GM12878 (cell line): ENCODE measurements at regions not wholly inside any gene's neighbourhood (a gene's known extent, or its start where the extent isn't known, plus 50 kb on each side); places are given as distances from the start of the nearest gene placed in this dataset.

Experiments
- ATAC-seq: fragments of 200-7000 bp; cut with Tn5 transposase; 3 replicates; pipeline ENCODE4 v1.9.1; 2020; ENCODE audit warnings: mild to moderate bottlenecking, moderate library complexity
- BruUV-seq: library from RNA; stranded (reverse); fragments of 400-500 nt; replicated peaks from 2 replicates; lab custom pipeline; 2021; lab: Mats Ljungman, UMichigan
- CTCF ChIA-PET: fragments of 300-600 bp; sonication (Branson Sonifier 250); formaldehyde crosslinking; extraction: SDS; loops from one replicate; lab custom pipeline; 2021; ENCODE audit warnings: inconsistent platforms; lab: Yijun Ruan, JAX
- POLR2A ChIA-PET: fragments of 350-600 bp; formaldehyde crosslinking; extraction: SDS; loops from one replicate; lab custom pipeline; 2021; ENCODE audit warnings: inconsistent platforms; lab: Charles Lee
- RAD21 ChIA-PET: fragments of 300-600 bp; sonication (Branson Sonifier 250); formaldehyde crosslinking; loops from one replicate; lab custom pipeline; 2023; ENCODE audit warnings: antibody characterized with exemption; ENCODE audit not compliant: unreplicated experiment; lab: Charles Lee
- SMC1A ChIA-PET: fragments of 300-600 bp; sonication (Branson Sonifier 250); formaldehyde crosslinking; loops from one replicate; lab custom pipeline; 2023; ENCODE audit not compliant: unreplicated experiment, uncharacterized antibody; lab: Charles Lee
- DNase-seq: peaks from one replicate; pipeline ENCODE4 v3.0.0-alpha.2; 2011; ENCODE audit warnings: low read depth, low spot score
- FAIRE-seq: peaks from 3 replicates; lab custom pipeline; 2011; peaks lifted over from hg19 to GRCh38; lab: Jason Lieb, UNC
- H2AFZ ChIP-seq: 2 replicates; pipeline ENCODE4 v1.6.0; 2011; ENCODE audit warnings: low read depth, low read length, control low read depth; ENCODE audit not compliant: control insufficient read depth
- H3K27ac ChIP-seq: 2 replicates; pipeline ENCODE4 v1.5.1; 2011; ENCODE audit warnings: control low read depth; ENCODE audit not compliant: control insufficient read depth, insufficient read depth
- H3K27me3 ChIP-seq, 2 experiments: replicated peaks in 1 of 2; 2 replicates each; pipeline versions ENCODE4 v1.6.0 to v1.6.1; 2011; ENCODE audit warnings: low read length in 1 of 2; ENCODE audit not compliant: control insufficient read depth in 2 of 2, insufficient read depth in 2 of 2
- H3K36me3 ChIP-seq, 2 experiments: 2 replicates each; pipeline ENCODE4 v1.5.1; 2011; ENCODE audit warnings: low read length in 1 of 2; ENCODE audit not compliant: control insufficient read depth in 2 of 2, insufficient read depth in 2 of 2
- H3K4me1 ChIP-seq: 2 replicates; pipeline ENCODE4 v1.6.1; 2011; ENCODE audit warnings: mild to moderate bottlenecking, low read length, moderate library complexity, mixed read lengths; ENCODE audit not compliant: control insufficient read depth, insufficient read depth
- H3K4me2 ChIP-seq: 2 replicates; pipeline ENCODE4 v1.6.0; 2011; ENCODE audit warnings: control low read depth; ENCODE audit not compliant: control insufficient read depth, insufficient read depth
- H3K4me3 ChIP-seq: fragments of 200-600 bp; sonication (generic); 2 replicates; pipeline ENCODE4 v1.5.1; 2016
- H3K79me2 ChIP-seq: 2 replicates; pipeline ENCODE4 v1.6.0; 2011; ENCODE audit warnings: low read length; ENCODE audit not compliant: control insufficient read depth, insufficient read depth
- H3K9ac ChIP-seq: 2 replicates; pipeline ENCODE4 v1.8.0; 2011; ENCODE audit warnings: low read length, control low read depth, mixed read lengths; ENCODE audit not compliant: control insufficient read depth, insufficient read depth
- H3K9me3 ChIP-seq: replicated peaks from 3 replicates; pipeline ENCODE4 v1.5.1; 2011; ENCODE audit warnings: mild to moderate bottlenecking, low read length; ENCODE audit not compliant: control insufficient read depth, insufficient read depth
- H4K20me1 ChIP-seq: 2 replicates; pipeline ENCODE4 v1.6.0; 2011; ENCODE audit not compliant: control insufficient read depth, insufficient read depth
- ATF7 ChIP-seq: fragments of 450-650 bp; IDR thresholded peaks from 2 replicates; pipeline ENCODE4 v1.6.1; 2016; ENCODE audit warnings: low read depth, mild to moderate bottlenecking
- CBX3 ChIP-seq: fragments of 200-600 bp; sonication (generic); IDR thresholded peaks from 2 replicates; pipeline ENCODE4 v1.6.1; 2016; ENCODE audit warnings: low read depth, borderline replicate concordance
- HCFC1 ChIP-seq: fragments of 150-350 bp; IDR thresholded peaks from 2 replicates; pipeline ENCODE4 v1.6.1; 2014; ENCODE audit warnings: low read length
- MEF2A ChIP-seq: IDR thresholded peaks from 2 replicates; pipeline ENCODE4 v1.6.1; 2011; ENCODE audit warnings: low read depth, mild to moderate bottlenecking, low read length, moderate library complexity; ENCODE audit not compliant: insufficient read depth
- MTA3 ChIP-seq: IDR thresholded peaks from 2 replicates; pipeline ENCODE4 v1.6.1; 2012; ENCODE audit warnings: low read length, inconsistent platforms, borderline replicate concordance
- POLR2AphosphoS2 ChIP-seq: IDR thresholded peaks from 2 replicates; pipeline ENCODE4 v1.6.1; 2011; ENCODE audit warnings: low read depth, mild to moderate bottlenecking, low read length, improper control_type of control experiment, moderate library complexity
- RBBP5 ChIP-seq: fragments of 200-600 bp; sonication (generic); conservative IDR thresholded peaks from 2 replicates; pipeline ENCODE4 v1.6.1; 2016
- REST ChIP-seq: IDR thresholded peaks from 2 replicates; pipeline ENCODE4 v1.6.1; 2012; ENCODE audit warnings: mild to moderate bottlenecking, low read depth, low read length
- STAT3 ChIP-seq: IDR thresholded peaks from 2 replicates; pipeline ENCODE4 v1.6.1; 2011; ENCODE audit warnings: low read depth, low read length, improper control_type of control experiment
- WGBS: methylation state at CpG from one replicate; pipeline ENCODE4 v1.1.6; 2016; ENCODE audit warnings: low lambda C conversion rate; ENCODE audit not compliant: insufficient replicate concordance, insufficient coverage; ENCODE audit errors: missing lambda C conversion rate; 5-methylcytosine and 5-hydroxymethylcytosine counted together
- in situ Hi-C: fragments of 300-500 bp; cut with MboI; formaldehyde crosslinking; loops from 9 replicates; pipeline ENCODE4 v1.14.3; 2018; ENCODE audit warnings: mixed read lengths
- intact Hi-C: fragments of 100-400 bp; cut with micrococcal nuclease; formaldehyde crosslinking; loops from one replicate; pipeline ENCODE4 v1.14.2; 2022; ENCODE audit not compliant: unreplicated experiment
- TF ChIP-seq, protein P1 (sequence below): fragments of 450-650 bp; IDR thresholded peaks from 2 replicates; pipeline ENCODE4 v1.6.1; 2016; ENCODE audit warnings: mild to moderate bottlenecking
- TF ChIP-seq, protein P2 (sequence below): fragments of 450-650 bp; IDR thresholded peaks from 2 replicates; pipeline ENCODE4 v1.6.1; 2018; ENCODE audit warnings: borderline replicate concordance, mild to moderate bottlenecking; ENCODE audit not compliant: partially characterized antibody
- TF ChIP-seq, protein P3 (sequence below): IDR thresholded peaks from 2 replicates; pipeline ENCODE4 v1.6.1; 2012; ENCODE audit warnings: improper control_type of control experiment, low read depth, low read length; ENCODE audit not compliant: insufficient replicate concordance
- TF ChIP-seq, protein P4 (sequence below): IDR thresholded peaks from 2 replicates; pipeline ENCODE4 v1.6.1; 2012; ENCODE audit warnings: low read depth, low read length, improper control_type of control experiment

DNA sequence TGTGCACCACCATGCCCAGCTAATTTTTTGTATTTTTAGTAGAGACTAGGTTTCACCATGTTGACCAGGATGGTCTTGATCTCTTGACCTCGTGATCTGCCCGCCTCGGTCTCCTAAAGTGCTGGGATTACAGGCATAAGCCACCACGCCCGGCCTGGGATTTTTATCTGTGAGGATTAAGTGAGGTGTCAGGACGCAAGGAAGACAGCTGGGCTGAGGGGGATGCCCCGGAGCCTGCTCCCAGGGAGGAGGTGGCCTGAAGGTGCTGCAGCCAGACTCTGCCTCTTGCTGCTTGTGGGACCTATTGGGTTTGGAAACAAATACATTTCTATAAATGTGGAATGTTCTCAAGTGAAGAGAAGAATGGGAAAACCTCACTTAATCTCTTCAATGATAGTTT is 131.6 kb downstream of the OLFM4 start:
- ChIA-PET POLR2A (no interaction called here), RAD21 (no interaction called here), CTCF (interaction anchor here (2.3 kb wide), 1 partner anchor 8 kb away, joined by 9 read pairs; no protein-coding TSS in a partner anchor), SMC1A (no interaction called here)
- DNase-seq (no peak), FAIRE-seq (no peak), ATAC-seq (no peak)
- no peak overlapping the region for H3K9ac ChIP-seq
- intact Hi-C loops, result no loop called here
- H3K4me1 ChIP-seq, result no peaks in the 10 kb centered on the region
- H3K27ac ChIP-seq, result no peak overlapping the region
- H3K27me3 ChIP-seq, result no peaks in the 10 kb centered on the region
- H2AFZ ChIP-seq, result no peak overlapping the region
- in situ Hi-C loops, result no loop called here
- BruUV-seq, result no TSS peak
- H3K4me2 ChIP-seq, result no peak overlapping the region
- no peaks in the 10 kb centered on the region for H4K20me1 ChIP-seq
- no peaks in the 10 kb centered on the region for H3K9me3 ChIP-seq
- H3K4me3 ChIP-seq, result no peak overlapping the region
- no peaks in the 10 kb centered on the region for H3K79me2 ChIP-seq
- H3K36me3 ChIP-seq, result no peaks in the 10 kb centered on the region
- WGBS, result 24% methylated on average over 7 of the region's 7 CpGs
- TF ChIP-seq, protein P1, sequence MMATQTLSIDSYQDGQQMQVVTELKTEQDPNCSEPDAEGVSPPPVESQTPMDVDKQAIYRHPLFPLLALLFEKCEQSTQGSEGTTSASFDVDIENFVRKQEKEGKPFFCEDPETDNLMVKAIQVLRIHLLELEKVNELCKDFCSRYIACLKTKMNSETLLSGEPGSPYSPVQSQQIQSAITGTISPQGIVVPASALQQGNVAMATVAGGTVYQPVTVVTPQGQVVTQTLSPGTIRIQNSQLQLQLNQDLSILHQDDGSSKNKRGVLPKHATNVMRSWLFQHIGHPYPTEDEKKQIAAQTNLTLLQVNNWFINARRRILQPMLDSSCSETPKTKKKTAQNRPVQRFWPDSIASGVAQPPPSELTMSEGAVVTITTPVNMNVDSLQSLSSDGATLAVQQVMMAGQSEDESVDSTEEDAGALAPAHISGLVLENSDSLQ, result no peak
- TF ChIP-seq POLR2AphosphoS2, result no peak
- no peak for TF ChIP-seq CBX3
- TF ChIP-seq, protein P2, sequence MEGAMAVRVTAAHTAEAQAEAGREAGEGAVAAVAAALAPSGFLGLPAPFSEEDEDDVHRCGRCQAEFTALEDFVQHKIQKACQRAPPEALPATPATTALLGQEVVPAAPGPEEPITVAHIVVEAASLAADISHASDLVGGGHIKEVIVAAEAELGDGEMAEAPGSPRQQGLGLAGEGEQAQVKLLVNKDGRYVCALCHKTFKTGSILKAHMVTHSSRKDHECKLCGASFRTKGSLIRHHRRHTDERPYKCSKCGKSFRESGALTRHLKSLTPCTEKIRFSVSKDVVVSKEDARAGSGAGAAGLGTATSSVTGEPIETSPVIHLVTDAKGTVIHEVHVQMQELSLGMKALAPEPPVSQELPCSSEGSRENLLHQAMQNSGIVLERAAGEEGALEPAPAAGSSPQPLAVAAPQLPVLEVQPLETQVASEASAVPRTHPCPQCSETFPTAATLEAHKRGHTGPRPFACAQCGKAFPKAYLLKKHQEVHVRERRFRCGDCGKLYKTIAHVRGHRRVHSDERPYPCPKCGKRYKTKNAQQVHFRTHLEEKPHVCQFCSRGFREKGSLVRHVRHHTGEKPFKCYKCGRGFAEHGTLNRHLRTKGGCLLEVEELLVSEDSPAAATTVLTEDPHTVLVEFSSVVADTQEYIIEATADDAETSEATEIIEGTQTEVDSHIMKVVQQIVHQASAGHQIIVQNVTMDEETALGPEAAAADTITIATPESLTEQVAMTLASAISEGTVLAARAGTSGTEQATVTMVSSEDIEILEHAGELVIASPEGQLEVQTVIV, result no peak
- TF ChIP-seq REST, result no peak
- TF ChIP-seq MEF2A, result no peak
- no peak for TF ChIP-seq STAT3
- TF ChIP-seq MTA3, result no peak
- TF ChIP-seq, protein P3, sequence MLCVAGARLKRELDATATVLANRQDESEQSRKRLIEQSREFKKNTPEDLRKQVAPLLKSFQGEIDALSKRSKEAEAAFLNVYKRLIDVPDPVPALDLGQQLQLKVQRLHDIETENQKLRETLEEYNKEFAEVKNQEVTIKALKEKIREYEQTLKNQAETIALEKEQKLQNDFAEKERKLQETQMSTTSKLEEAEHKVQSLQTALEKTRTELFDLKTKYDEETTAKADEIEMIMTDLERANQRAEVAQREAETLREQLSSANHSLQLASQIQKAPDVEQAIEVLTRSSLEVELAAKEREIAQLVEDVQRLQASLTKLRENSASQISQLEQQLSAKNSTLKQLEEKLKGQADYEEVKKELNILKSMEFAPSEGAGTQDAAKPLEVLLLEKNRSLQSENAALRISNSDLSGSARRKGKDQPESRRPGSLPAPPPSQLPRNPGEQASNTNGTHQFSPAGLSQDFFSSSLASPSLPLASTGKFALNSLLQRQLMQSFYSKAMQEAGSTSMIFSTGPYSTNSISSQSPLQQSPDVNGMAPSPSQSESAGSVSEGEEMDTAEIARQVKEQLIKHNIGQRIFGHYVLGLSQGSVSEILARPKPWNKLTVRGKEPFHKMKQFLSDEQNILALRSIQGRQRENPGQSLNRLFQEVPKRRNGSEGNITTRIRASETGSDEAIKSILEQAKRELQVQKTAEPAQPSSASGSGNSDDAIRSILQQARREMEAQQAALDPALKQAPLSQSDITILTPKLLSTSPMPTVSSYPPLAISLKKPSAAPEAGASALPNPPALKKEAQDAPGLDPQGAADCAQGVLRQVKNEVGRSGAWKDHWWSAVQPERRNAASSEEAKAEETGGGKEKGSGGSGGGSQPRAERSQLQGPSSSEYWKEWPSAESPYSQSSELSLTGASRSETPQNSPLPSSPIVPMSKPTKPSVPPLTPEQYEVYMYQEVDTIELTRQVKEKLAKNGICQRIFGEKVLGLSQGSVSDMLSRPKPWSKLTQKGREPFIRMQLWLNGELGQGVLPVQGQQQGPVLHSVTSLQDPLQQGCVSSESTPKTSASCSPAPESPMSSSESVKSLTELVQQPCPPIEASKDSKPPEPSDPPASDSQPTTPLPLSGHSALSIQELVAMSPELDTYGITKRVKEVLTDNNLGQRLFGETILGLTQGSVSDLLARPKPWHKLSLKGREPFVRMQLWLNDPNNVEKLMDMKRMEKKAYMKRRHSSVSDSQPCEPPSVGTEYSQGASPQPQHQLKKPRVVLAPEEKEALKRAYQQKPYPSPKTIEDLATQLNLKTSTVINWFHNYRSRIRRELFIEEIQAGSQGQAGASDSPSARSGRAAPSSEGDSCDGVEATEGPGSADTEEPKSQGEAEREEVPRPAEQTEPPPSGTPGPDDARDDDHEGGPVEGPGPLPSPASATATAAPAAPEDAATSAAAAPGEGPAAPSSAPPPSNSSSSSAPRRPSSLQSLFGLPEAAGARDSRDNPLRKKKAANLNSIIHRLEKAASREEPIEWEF, result no peak
- TF ChIP-seq, protein P4, sequence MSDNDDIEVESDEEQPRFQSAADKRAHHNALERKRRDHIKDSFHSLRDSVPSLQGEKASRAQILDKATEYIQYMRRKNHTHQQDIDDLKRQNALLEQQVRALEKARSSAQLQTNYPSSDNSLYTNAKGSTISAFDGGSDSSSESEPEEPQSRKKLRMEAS, result no peak
- no peak for TF ChIP-seq ATF7
- no peak for TF ChIP-seq RBBP5
- no peak for TF ChIP-seq HCFC1
